Smooth muscle cell (in vitro differentiated cells): ENCODE measurements at regions not wholly inside any gene's neighbourhood (a gene's known extent, or its start where the extent isn't known, plus 50 kb on each side); places are given as distances from the start of the nearest gene placed in this dataset.

Experiments used
- DNase-seq: peaks from one replicate; lab custom pipeline; 2025; ENCODE audit not compliant: unreplicated experiment; lab: John Stamatoyannopoulos, UW
- H2AFZ ChIP-seq: fragments of 200-600 bp; sonication (generic); 2 replicates; pipeline ENCODE4 v1.6.0; 2016; ENCODE audit warnings: antibody characterized with exemption, low read depth, mild to moderate bottlenecking
- H3F3A ChIP-seq: fragments of 200-600 bp; sonication (generic); 2 replicates; pipeline ENCODE4 v1.6.0; 2017; ENCODE audit warnings: antibody characterized with exemption, low read depth
- H3K27ac ChIP-seq: fragments of 200-600 bp; sonication (generic); 2 replicates; pipeline ENCODE4 v1.5.1; 2016; ENCODE audit warnings: low read depth, mild to moderate bottlenecking
- H3K27me3 ChIP-seq: fragments of 200-600 bp; sonication (generic); 2 replicates; pipeline ENCODE4 v1.6.1; 2016; ENCODE audit warnings: low read depth, mild to moderate bottlenecking
- H3K36me3 ChIP-seq: fragments of 200-600 bp; sonication (generic); 2 replicates; pipeline ENCODE4 v1.5.1; 2016; ENCODE audit warnings: low read depth
- H3K4me1 ChIP-seq: fragments of 200-600 bp; sonication (generic); 2 replicates; pipeline ENCODE4 v1.5.1; 2016; ENCODE audit warnings: low read depth
- H3K4me2 ChIP-seq: fragments of 200-600 bp; sonication (generic); 2 replicates; pipeline ENCODE4 v1.6.0; 2016; ENCODE audit warnings: mild to moderate bottlenecking
- H3K4me3 ChIP-seq: fragments of 200-600 bp; sonication (generic); 2 replicates; pipeline ENCODE4 v1.5.1; 2016; ENCODE audit warnings: mild to moderate bottlenecking
- H3K79me2 ChIP-seq: fragments of 200-600 bp; sonication (generic); 2 replicates; pipeline ENCODE4 v1.6.0; 2016; ENCODE audit warnings: low read depth, mild to moderate bottlenecking
- H3K9ac ChIP-seq: fragments of 200-600 bp; sonication (generic); 2 replicates; pipeline ENCODE4 v1.6.0; 2016; ENCODE audit warnings: low read depth
- H3K9me3 ChIP-seq: fragments of 200-600 bp; sonication (generic); replicated peaks from 2 replicates; pipeline ENCODE4 v1.5.1; 2016; ENCODE audit warnings: low read depth
- H4K20me1 ChIP-seq: fragments of 200-600 bp; sonication (generic); 2 replicates; pipeline ENCODE4 v1.6.0; 2016; ENCODE audit warnings: low read depth
- WGBS: methylation state at CpG from one replicate; pipeline ENCODE4 v1.1.7; 2016; ENCODE audit warnings: low lambda C conversion rate; 5-methylcytosine and 5-hydroxymethylcytosine counted together
- TF ChIP-seq, protein P1 (sequence below): fragments of 200-600 bp; sonication (generic); IDR thresholded peaks from 2 replicates; pipeline ENCODE4 v1.5.1; 2017; ENCODE audit warnings: borderline replicate concordance, mild to moderate bottlenecking, antibody characterized with exemption; ENCODE audit not compliant: insufficient read depth, poor library complexity, severe bottlenecking

DNA sequence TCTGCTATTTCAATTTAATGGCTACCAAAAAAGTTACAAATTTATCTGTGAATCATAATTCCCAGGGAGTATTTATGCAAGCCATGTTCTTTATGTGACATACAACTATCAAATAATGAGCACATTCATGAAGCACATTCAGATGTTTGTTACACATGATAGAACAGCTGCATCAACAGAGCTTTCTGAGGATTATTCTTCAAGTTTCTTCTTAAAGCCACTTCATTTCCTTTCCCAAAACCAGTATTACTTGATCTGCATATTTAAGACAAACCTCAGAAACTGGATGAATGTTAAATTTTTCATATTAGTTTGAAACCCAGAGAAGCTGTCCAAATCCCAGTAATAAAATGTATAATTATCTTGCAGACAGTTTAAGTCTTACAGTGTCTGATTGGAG, 73.6 kb upstream of the SOX5 start:
- Histone ChIP-seq H3K27ac (peak overlapping the region; percentile 22), H4K20me1 (no peaks in the 10 kb centered on the region), H3K79me2 (peaks cover 8% of the 10 kb centered on the region), H3K4me3 (no peak overlapping the region), H3F3A (no peaks in the 10 kb centered on the region), H3K4me1 (peaks cover 23% of the 10 kb centered on the region), H3K4me2 (peak overlapping the region; percentile 20), H3K27me3 (no peaks in the 10 kb centered on the region), H3K9me3 (no peaks in the 10 kb centered on the region), H3K36me3 (no peaks in the 10 kb centered on the region), H2AFZ (no peak overlapping the region), H3K9ac (no peak overlapping the region)
- TF ChIP-seq, protein P1, sequence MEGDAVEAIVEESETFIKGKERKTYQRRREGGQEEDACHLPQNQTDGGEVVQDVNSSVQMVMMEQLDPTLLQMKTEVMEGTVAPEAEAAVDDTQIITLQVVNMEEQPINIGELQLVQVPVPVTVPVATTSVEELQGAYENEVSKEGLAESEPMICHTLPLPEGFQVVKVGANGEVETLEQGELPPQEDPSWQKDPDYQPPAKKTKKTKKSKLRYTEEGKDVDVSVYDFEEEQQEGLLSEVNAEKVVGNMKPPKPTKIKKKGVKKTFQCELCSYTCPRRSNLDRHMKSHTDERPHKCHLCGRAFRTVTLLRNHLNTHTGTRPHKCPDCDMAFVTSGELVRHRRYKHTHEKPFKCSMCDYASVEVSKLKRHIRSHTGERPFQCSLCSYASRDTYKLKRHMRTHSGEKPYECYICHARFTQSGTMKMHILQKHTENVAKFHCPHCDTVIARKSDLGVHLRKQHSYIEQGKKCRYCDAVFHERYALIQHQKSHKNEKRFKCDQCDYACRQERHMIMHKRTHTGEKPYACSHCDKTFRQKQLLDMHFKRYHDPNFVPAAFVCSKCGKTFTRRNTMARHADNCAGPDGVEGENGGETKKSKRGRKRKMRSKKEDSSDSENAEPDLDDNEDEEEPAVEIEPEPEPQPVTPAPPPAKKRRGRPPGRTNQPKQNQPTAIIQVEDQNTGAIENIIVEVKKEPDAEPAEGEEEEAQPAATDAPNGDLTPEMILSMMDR = no peak
- no peak for DNase-seq

DNA sequence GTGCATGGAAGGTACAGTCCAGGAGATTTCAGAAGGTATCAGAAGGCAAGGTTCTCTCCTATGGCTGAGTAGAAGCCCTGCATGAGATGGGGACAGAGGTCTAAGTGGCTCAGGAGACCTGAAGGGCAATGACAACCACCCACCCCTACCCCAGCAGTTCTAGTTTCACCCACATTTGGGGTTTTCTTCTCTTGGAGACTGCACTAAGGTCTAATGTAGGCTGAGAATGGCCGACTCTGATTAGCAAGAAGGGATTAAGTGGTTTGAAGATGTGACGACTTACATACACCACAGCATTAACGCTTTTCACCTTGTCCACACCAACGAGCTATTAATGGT, 71.7 kb upstream of the SOX5 start:
- H3K36me3 ChIP-seq = no peaks in the 10 kb centered on the region
- no peaks in the 10 kb centered on the region for H3K9me3 ChIP-seq
- H3K27me3 ChIP-seq = no peaks in the 10 kb centered on the region
- 95% methylated on average over 4 of the region's 4 CpGs for WGBS
- no peak overlapping the region for H3K9ac ChIP-seq
- H2AFZ ChIP-seq = no peak overlapping the region
- H3K79me2 ChIP-seq = peaks cover 11% of the 10 kb centered on the region
- peaks cover 31% of the 10 kb centered on the region for H3K4me1 ChIP-seq
- no peak overlapping the region for H3K27ac ChIP-seq
- no peak for DNase-seq
- no peaks in the 10 kb centered on the region for H3F3A ChIP-seq
- no peaks in the 10 kb centered on the region for H4K20me1 ChIP-seq
- TF ChIP-seq, protein P1 = no peak
- H3K4me3 ChIP-seq = no peak overlapping the region
- no peak overlapping the region for H3K4me2 ChIP-seq

DNA sequence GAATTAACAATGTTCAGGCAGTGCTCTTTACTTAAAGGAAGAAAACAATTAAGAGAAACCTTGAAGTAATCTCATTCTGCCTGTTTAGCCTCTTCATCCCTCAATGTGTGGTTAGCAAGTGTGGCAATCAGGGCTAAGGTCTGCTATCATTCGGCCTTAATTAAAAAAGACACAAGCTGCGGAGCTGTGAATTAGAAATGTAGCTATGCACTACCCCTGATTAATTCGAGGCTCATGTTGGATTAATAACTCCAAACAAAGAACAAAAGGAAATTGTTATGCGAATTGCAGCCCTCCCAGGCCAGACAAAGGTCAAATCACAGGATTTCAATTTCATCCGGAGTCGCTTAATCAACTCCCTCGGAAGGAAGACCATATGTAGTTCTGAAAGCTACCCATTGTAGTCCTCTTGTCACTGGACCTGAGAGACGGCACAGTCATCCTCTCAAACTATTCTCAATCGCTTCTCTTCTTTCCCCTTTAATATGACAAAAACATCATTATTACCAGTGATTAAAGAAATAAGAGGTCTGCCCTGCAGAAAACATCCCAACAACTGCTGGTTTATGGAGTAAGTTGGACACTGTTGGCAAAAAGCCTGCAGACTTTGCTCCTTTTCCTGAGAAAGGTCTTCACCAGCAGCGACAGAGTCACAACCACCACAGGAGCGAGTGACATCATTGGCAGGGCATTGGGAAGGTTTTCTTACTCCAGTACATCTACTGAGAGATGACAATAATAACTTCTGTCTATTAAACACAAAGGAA, 71.1 kb upstream of the SOX5 start:
- Histone ChIP-seq H2AFZ (no peak overlapping the region), H3K79me2 (peaks cover 11% of the 10 kb centered on the region), H3K9me3 (no peaks in the 10 kb centered on the region), H3K27me3 (no peaks in the 10 kb centered on the region), H3K27ac (no peak overlapping the region), H3K4me1 (peaks cover 37% of the 10 kb centered on the region), H3K4me3 (no peak overlapping the region), H3K4me2 (no peak overlapping the region), H3F3A (no peaks in the 10 kb centered on the region), H4K20me1 (no peaks in the 10 kb centered on the region), H3K36me3 (no peaks in the 10 kb centered on the region), H3K9ac (no peak overlapping the region)
- DNase-seq = no peak
- WGBS = 94% methylated on average over 11 of the region's 11 CpGs
- TF ChIP-seq, protein P1 = no peak

DNA sequence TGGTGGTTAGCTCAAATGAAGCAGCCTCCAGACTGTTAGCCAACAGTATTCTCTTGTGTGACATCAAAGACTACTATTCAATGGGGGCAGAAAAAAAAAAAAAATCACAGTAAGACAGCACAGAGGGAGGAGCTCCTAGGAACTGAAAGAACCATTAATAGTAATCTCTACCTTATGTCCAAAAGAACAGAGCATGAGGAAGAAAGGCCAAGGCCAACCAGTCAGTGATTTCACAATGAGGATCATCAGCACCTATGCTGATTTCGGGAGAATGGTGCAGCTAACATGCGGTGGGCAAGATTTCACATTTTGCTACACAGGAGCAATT, 66.3 kb upstream of the SOX5 start:
- Histone ChIP-seq H3K4me2 (no peak overlapping the region), H3K27ac (no peak overlapping the region), H3K27me3 (no peaks in the 10 kb centered on the region), H2AFZ (no peak overlapping the region), H3F3A (no peaks in the 10 kb centered on the region), H3K9me3 (no peaks in the 10 kb centered on the region), H3K36me3 (no peaks in the 10 kb centered on the region), H4K20me1 (no peaks in the 10 kb centered on the region), H3K4me1 (peaks cover 47% of the 10 kb centered on the region), H3K4me3 (no peak overlapping the region), H3K9ac (no peak overlapping the region), H3K79me2 (peaks cover 8% of the 10 kb centered on the region)
- TF ChIP-seq, protein P1 = no peak
- 100% methylated on average over 2 of the region's 2 CpGs for WGBS
- no peak for DNase-seq
